ENCODE measurements at regions not wholly inside any gene's neighbourhood (a gene's known extent, or its start where the extent isn't known, plus 50 kb on each side); places are given as distances from the start of the nearest gene placed in this dataset.

- no peak for TF ChIP-seq EZH2 (IDR thresholded peaks at IDR 0.05; ENCODE audit: borderline replicate concordance)
- TF ChIP-seq, protein P1, sequence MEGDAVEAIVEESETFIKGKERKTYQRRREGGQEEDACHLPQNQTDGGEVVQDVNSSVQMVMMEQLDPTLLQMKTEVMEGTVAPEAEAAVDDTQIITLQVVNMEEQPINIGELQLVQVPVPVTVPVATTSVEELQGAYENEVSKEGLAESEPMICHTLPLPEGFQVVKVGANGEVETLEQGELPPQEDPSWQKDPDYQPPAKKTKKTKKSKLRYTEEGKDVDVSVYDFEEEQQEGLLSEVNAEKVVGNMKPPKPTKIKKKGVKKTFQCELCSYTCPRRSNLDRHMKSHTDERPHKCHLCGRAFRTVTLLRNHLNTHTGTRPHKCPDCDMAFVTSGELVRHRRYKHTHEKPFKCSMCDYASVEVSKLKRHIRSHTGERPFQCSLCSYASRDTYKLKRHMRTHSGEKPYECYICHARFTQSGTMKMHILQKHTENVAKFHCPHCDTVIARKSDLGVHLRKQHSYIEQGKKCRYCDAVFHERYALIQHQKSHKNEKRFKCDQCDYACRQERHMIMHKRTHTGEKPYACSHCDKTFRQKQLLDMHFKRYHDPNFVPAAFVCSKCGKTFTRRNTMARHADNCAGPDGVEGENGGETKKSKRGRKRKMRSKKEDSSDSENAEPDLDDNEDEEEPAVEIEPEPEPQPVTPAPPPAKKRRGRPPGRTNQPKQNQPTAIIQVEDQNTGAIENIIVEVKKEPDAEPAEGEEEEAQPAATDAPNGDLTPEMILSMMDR (IDR thresholded peaks at IDR 0.05; ENCODE audit: poor library complexity): no peak
- no peak for TF ChIP-seq EZH2phosphoT487 (IDR thresholded peaks at IDR 0.05; ENCODE audit: low read depth, severe bottlenecking, unreplicated experiment)
- no peaks in the 10 kb centered on the region for H3K79me2 ChIP-seq
- no peaks in the 10 kb centered on the region for H3K36me3 ChIP-seq (replicated peaks; ENCODE audit: insufficient read depth, low read depth)
- no peak overlapping the region for H3K27ac ChIP-seq
- H2AFZ ChIP-seq: no peak overlapping the region
- no peak overlapping the region for H3K4me3 ChIP-seq
- H3K4me2 ChIP-seq: no peak overlapping the region
- DNase-seq (ENCODE audit: low spot score): no peak
- no peaks in the 10 kb centered on the region for H3K27me3 ChIP-seq
- H3K9me2 ChIP-seq (replicated peaks; ENCODE audit: insufficient read depth): no peaks in the 10 kb centered on the region
- no peaks in the 10 kb centered on the region for H4K20me1 ChIP-seq (ENCODE audit: insufficient read depth, poor library complexity, severe bottlenecking)
- no peaks in the 10 kb centered on the region for H3K9me3 ChIP-seq (ENCODE audit: low read depth)
- H3K4me1 ChIP-seq (ENCODE audit: insufficient read depth): no peaks in the 10 kb centered on the region
These were observed 433.8 kb downstream of the ADAMTS20 start for GRCh38 chr12:43118234-43118633.

GRCh38 chr12:43117226-43117930 lies 434.6 kb downstream of the ADAMTS20 start:
- Histone ChIP-seq H3K27ac (no peak overlapping the region), H3K4me2 (no peak overlapping the region), H3K4me3 (no peak overlapping the region), H3K9me3 (ENCODE audit: low read depth) (no peaks in the 10 kb centered on the region), H4K20me1 (ENCODE audit: insufficient read depth, poor library complexity, severe bottlenecking) (no peaks in the 10 kb centered on the region), H3K4me1 (ENCODE audit: insufficient read depth) (no peaks in the 10 kb centered on the region), H3K27me3 (no peaks in the 10 kb centered on the region), H2AFZ (no peak overlapping the region), H3K36me3 (replicated peaks; ENCODE audit: insufficient read depth, low read depth) (no peaks in the 10 kb centered on the region), H3K9me2 (replicated peaks; ENCODE audit: insufficient read depth) (no peaks in the 10 kb centered on the region), H3K79me2 (no peaks in the 10 kb centered on the region)
- DNase-seq (ENCODE audit: low spot score): no peak
- whole genome bisulfite sequencing (ENCODE audit: low lambda C conversion rate, missing lambda C conversion rate): 79% methylated on average over 3 of the region's 3 CpGs
- TF ChIP-seq, protein P1 (IDR thresholded peaks at IDR 0.05; ENCODE audit: poor library complexity): no peak
- TF ChIP-seq EZH2phosphoT487 (IDR thresholded peaks at IDR 0.05; ENCODE audit: low read depth, severe bottlenecking, unreplicated experiment) (no peak), EZH2 (IDR thresholded peaks at IDR 0.05; ENCODE audit: borderline replicate concordance) (no peak)

GRCh38 chr12:43115441-43116160 lies 436.4 kb downstream of the ADAMTS20 start:
- 94% methylated on average over 4 of the region's 4 CpGs for WGBS (ENCODE audit: low lambda C conversion rate, missing lambda C conversion rate)
- H3K9me2 ChIP-seq (replicated peaks; ENCODE audit: insufficient read depth): no peaks in the 10 kb centered on the region
- no peak overlapping the region for H3K4me3 ChIP-seq
- no peak overlapping the region for H3K4me2 ChIP-seq
- H3K27ac ChIP-seq: no peak overlapping the region
- no peaks in the 10 kb centered on the region for H3K4me1 ChIP-seq (ENCODE audit: insufficient read depth)
- H4K20me1 ChIP-seq (ENCODE audit: insufficient read depth, poor library complexity, severe bottlenecking): no peaks in the 10 kb centered on the region
- H3K36me3 ChIP-seq (replicated peaks; ENCODE audit: insufficient read depth, low read depth): no peaks in the 10 kb centered on the region
- no peaks in the 10 kb centered on the region for H3K27me3 ChIP-seq
- no peak for DNase-seq (ENCODE audit: low spot score)
- H3K9me3 ChIP-seq (ENCODE audit: low read depth): no peaks in the 10 kb centered on the region
- H2AFZ ChIP-seq: no peak overlapping the region
- TF ChIP-seq, protein P1 (IDR thresholded peaks at IDR 0.05; ENCODE audit: poor library complexity): no peak
- TF ChIP-seq EZH2phosphoT487 (IDR thresholded peaks at IDR 0.05; ENCODE audit: low read depth, severe bottlenecking, unreplicated experiment) (no peak), EZH2 (IDR thresholded peaks at IDR 0.05; ENCODE audit: borderline replicate concordance) (no peak)
- H3K79me2 ChIP-seq: no peaks in the 10 kb centered on the region
